Left hindlimb (tissue), 1 donor: ENCODE measurements at regions not wholly inside any gene's neighbourhood (a gene's known extent, or its start where the extent isn't known, plus 50 kb on each side); places are given as distances from the start of the nearest gene placed in this dataset.
"Not testable (repeated sequence)": the region's sequence is repeated elsewhere in the genome, so short reads cannot be mapped to it uniquely, and the experiment has no call there.

Experiments
- DNase-seq: peaks from one replicate; pipeline ENCODE4 v3.0.0-alpha.2; 2018

DNA sequence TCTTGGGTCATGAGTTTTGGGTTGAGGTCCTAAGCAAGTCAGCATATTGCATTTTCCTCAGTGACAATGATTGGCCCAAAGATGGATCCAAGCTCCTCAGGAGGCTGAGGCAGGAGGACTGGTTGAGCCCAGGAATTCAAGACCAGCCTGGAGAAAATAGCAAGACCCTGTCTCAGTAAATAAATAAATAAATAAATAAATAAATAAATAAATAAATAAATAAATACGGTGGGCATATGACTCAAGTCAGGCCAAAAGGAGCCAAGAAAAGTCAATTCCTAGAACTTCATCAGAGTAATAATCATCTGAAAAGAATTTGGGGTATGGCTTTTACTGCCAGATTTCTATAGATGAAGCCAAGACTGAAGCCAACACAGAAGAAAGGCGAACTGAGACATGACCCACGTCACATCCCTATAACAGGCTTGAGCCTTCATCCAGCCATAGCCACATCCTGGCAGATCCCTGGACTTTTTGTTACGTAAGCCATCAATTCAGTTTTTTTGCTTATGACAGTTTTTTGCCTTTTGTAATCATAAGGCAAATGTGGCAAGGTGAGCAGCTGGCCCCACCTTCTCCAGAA lies 88.5 kb upstream of the NFASC start:
- no peak for DNase-seq

DNA sequence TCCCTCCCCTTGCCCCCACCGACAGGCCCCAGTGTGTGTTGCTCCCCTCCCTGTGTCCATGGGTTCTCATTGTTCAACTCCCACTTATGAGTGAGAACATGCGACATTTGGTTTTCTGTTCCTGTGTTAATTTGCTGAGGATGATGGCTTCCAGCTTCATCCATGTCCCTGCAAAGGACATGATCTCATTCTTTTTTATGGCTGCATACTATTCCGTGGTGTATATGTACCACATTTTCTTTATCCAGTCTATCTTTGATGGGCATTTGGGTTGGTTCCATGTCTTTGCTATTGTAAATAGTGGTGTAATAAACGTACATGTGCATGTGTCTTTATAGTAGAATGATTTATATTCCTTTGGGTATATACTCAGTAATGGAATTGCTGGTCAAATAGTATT lies 85.6 kb upstream of the NFASC start:
- not testable (repeated sequence) for DNase-seq

DNA sequence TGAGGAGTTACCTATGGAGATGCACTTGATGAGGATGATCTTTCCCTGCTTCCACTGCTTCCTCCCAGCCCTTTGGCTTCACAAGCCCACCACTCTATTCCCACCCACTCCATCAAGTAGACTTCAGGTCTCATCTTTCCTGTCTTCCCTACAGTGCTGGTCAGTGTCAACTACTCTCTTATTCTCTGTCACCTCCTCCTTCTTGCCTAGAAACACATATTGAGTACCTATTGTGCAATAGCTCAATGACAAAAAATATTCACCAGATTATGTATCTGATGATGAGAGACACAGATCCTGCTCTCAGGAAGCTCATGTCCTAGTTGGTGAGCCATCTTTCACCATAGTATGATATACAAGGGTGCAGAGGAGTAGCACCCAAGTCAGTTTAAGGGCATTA lies 82.2 kb upstream of the NFASC start:
- DNase-seq: no peak

DNA sequence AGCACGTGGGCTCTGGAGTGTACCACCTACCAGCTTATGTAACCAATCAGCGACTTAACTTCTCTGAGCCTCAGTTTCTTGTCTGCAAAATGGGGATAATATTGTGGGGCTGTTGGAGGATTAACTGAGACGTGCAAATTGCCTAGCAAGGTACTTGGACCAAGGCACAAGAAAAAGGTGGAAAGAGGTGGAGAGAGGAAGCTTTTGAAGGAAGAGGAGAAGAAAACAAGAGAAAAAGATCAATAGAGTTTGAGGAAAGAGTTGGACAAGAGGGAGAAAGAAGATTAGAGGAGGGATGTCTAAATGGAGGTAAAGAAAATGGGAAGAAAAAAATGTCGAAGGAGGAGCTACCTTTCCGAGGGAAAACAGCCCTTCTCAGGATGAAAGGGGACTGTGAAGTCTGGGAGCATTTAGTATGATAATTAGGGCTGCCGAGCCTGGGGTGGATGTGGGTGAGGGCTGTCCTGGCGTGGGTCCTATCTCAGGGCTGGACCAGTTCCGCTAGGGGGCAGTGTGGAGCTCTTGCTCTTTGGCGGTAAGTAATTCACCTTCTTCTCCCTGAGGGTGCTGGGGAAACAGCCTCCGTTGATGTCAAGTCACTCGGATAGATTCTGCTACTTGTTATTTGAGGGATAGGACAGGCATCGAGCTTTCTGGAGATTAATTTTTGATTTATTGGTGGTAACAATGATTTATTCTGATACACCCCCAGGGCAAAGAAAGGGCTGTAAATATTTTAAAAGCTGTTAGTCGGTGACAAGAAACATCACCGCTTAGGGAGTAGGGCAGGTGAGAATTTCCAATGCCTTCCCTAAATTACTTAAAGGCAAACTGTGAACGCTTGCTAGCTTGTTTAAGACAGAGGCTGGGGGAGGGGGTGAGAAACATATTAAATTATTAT lies 79.0 kb upstream of the NFASC start:
- no peak for DNase-seq

DNA sequence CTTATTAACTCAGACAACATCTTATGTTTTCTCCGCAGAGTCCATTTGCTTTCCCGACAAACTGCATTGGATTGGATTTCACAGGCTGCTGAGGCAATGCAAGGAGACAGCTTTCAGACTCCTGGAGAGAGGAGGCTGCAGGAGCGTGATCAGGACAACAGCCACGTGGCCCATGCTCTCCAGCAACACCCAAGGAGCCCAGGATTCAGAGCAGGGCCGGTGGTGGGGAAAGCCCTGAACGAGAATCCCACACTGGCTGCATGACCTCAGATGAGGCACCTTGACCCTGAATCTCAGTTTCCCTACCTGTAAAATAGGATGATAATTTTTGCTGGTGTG lies 78.3 kb upstream of the NFASC start:
- no peak for DNase-seq

DNA sequence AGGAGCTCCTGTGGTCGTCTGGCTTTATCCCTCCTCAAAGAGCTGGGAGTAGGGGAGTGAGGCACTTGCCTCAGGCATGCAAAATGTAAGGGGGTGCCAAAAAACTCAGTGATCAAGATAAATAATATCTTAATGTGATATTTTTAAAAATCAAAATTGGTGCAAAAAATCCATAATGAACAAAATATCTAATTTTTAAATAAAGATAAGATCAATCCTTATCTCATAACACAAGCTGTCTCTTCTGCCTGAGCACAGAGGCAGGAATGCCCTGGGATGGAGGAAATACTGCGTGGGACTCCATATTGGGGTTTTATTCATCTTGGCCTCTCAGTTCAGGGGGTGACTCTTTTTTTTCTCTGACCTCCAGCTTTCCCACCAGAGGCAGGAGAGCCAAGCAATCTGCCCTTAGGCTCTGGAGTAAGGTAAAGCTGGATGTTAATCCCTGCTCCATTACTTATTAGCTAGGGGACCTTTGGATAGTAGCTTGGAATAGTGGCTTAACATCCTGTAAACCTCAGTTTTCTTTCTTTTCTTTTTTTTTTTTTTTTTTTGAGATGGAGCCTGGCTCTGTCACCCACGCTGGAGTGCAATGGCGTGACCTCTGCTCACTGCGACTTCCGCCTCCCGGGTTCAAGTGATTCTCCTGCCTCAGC lies 77.3 kb upstream of the NFASC start:
- no peak for DNase-seq

DNA sequence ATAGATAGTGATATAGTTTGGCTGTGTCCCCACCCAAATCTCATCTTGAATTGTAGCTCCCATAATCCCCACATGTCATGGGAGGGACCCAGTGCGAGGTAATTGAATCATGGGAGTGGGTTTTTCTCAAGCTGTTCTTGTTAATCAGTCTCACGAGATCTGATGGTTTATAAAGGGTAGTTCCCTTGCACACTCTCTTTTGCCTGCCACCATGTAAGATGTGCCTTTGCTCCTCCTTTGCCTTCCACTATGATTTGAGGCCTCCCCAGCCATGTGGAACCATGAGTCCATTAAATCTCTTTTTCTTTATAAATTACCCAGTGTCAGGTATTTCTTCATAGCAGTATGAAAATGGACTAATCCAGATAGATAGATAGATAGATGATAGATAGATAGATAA lies 73.8 kb upstream of the NFASC start:
- not testable (repeated sequence) for DNase-seq

DNA sequence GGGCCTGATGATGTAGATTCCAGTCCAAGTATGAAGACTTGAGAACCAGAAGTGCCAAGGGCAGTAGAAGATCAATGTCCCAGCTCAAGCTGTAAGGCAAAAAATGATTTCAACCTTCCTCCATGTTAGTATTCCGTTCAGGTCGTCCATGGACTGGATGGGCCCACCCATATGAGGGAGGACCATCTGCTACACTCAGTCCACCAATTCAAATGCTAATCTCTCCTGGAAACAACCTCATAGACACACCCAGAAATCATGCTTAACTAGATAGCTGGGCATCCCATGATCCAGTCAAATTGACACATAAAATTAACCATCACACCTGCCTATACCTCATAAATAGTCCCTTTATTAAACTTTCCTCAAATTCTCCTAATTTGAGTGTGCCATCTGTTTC lies 73.3 kb upstream of the NFASC start:
- no peak for DNase-seq

DNA sequence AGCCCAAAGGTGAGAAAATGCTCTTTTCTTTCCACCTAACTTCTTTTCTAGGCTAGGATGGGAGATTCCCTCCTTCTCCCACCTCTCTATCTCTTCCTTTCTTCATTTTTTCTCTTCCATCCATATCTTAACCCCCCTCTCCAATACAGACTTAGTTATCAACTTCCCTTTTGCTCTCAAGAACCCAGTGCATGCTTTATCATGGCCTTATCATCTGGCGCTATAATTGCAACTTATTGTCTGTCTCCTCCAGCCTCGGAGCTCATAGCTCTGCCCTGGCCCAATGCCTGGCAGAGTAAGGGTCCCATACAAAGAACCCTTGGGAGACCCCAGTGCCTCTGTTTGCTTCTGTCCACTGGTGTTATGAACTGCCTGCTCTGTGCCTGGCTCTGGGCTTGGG lies 71.0 kb upstream of the NFASC start:
- DNase-seq: no peak

DNA sequence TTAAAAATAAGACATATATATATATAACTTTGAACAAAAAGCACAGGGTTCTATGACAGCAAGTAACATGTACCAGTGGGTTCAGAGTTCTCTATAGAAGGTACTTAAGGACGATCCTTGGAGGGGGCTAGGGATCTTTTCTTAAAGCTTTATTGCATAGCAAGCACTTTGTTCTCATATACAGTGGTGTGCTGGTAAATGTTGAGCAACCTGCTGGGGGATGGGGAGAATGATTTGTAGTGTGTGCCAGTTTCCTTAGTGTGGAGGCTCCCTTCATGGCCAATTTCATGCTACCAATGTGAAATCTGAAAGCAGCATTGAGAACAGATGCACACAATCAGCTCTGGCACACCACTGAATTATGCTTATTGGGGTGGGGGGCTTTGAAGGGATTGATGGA lies 69.5 kb upstream of the NFASC start:
- DNase-seq: no peak

DNA sequence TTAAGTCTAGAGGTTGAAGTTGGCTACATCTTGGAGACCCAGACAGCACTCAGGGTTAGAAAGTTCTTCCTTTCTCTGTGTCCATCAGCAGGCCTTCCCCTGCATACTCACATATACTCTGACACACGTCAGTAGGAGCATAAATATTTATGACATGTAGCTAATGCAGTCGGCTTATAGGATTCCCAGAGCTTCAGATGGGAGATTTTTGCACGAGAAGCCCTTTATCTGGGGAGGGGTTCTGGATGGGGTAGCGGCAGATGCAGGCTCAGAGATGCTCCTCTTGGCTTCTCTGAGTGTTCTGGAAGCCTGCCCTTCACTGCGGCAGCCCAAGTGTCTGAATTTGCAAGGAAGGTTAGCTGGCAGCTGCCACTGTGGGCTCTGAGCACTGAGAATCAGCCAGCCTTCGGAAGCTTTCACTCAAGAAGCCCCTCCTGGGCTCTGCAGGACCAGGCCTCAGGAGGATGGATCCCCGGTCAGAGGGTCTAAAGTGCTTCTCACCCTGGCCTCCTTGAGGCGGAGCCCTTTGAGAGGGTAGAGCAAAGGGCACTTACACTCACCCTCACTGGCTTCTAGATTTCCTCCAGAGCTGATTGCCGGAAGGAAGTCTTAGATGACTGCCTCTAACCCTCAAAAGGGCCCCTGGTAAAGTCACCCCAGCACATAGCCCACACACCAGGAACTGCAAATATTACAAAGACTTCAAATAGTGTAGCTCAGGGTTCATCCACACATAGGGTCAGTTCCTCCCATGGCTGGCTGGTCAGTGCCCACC lies 68.1 kb upstream of the NFASC start:
- no peak for DNase-seq

DNA sequence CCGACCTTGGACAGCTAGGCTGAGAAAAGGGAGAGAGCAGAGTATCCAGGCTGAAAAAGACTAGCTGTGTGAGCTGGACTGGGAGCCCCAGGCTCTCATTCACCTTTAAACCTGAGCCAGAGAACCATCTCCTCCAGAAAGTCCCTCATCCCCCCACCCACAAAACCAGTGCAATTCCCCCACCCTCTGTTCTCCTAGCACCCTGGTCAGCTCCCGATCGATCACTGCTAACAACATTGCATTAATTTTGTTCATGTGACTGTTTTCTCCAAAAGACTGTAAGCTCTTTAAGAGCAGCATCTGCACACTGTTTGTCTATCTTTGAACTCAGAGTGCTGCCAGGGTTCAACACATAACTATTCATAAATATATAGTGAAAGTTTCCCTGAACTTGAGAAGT lies 67.1 kb upstream of the NFASC start:
- no peak for DNase-seq

DNA sequence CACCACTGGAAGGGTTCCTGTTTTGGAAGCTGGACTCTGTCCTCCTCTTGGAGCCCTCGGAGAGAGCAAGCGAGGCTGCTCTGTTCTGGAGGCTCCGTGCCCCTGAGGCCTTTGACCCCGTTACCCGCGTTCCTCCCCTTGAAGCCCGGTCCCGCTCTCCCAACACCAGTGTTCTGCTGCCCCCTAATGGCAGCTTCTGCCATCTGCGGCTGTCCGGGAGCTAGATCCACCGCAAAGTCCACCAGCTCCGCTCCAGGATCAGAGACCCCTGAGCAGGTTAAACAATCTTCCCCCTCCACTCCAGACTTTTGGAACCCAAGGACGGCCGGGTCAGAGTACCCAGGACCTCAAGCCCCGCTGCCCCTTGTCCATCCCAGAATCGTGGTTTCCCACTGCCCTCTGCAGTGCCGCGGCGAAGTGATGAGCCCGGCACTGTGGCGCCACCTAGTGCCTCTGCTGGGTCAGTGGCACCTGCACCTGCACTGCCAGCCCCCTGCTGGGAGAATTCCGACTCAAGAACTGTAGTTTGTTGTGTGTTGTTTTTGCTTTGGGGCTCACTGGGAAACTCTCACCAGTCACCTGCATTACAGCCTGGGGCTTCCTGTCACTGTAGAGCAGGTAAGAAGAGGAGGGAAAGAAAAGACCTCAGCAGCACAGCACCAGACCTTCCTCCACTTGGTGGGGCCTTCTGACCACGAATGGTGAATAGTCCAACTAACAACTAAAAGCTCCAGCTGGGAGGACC lies 63.5 kb upstream of the NFASC start:
- DNase-seq: peak; percentile 83

DNA sequence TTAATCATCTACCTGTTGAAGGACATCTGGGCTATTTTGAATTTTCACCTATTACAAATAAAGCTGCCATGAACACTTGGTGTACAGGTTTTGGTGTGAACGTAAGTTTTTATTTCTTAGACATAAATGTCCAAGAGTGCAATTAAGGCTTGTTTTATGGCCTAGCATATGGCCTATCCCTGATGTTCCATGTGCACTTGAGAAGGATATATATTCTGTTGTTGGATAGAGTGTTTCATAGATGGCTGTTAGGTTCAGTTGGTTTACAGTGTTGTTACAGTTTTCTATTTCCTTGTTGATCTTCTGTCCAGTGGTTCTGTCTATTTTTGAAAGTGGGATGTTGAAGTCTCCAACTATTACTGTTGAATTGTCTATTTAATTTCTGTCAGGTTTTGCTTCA lies 61.2 kb upstream of the NFASC start:
- no peak for DNase-seq

DNA sequence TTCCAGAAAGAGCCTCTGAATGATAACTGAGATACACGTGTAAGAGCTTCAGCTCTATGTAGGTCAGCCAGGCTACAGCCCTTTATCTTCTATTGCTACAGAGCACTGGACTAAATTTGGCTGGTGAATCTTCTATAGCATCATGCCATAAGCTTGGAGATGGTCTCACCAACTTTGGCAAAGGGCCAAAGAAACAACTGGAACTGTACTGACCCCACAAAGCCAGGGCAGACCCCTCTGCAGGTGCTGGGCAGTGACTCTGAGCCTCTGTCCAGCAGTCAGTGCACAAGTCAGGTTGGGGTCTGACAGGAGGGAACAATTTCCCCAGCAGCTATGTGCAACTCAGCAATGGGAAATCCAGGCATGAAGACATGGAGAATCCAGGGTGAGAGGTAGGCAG lies 57.8 kb upstream of the NFASC start:
- no peak for DNase-seq

DNA sequence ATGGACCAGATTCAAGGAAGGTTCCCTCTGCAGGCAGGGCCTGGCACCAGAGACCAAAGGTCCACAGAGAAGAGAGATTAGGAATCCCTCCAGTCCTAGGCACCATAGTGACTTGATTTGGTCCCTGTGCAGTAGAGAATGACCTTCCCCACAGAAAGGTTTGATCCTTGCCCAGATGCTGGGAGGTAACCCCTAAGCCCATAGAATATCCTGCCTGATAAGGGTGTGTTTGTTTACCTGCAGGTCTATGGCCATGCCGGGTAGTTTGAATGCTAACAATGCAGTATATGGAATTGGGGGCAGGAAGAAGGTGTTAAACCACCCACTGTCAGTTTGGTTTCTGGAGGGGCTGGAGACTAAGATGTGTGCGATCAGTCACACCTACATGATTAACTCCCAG lies 57.1 kb upstream of the NFASC start:
- no peak for DNase-seq

DNA sequence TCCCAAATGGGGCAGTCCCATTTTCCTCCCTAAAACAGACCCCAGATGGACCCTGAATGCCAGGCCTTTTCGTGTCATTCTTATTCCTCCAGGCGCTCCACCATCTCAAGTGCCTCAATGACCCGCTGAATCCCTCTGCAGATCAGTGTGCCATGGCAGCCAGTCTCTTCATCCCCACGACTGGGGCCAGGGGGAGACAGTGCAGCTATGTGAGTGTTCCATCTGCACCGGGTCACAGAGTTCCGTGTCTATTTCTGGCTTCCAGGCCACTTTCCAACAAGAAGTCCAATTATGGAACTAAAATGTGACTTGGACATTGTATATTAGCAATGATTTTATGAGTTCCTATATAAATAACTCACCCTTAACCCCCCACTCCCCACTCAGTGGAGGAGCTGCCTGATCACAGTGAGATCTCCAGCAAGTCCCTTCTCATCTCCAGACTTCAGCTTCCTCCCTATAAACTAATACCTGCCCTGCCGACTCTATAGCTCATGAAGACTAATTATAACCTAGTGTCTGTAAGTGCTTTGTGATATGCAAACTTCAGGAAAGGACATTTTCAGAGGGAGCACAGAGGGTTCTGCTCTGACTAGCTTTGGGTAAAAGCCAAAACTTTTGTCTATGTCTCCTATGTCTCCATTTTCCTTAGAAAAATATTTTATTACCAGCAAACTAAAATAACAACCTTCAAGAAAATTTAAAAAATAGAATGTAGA lies 56.3 kb upstream of the NFASC start:
- no peak for DNase-seq

DNA sequence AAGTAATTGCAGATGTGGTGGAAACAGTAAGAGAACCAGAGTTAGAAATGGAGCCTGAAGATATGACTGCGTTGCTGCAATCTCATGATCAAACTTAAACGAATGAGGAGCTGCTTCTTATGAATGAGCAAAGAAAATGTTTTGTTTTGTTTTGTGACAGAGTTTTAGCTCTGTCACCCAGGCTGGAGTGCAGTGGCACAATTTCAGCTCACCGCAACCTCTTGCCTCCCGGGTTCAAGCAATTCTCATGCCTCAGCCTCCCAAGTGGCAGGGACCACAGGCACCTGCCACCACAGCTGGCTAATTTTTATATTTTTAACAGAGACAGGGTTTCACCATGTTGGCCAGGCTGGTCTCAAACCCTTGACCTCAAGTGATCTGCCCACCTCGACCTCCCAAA lies 53.3 kb upstream of the NFASC start:
- DNase-seq: no peak

DNA sequence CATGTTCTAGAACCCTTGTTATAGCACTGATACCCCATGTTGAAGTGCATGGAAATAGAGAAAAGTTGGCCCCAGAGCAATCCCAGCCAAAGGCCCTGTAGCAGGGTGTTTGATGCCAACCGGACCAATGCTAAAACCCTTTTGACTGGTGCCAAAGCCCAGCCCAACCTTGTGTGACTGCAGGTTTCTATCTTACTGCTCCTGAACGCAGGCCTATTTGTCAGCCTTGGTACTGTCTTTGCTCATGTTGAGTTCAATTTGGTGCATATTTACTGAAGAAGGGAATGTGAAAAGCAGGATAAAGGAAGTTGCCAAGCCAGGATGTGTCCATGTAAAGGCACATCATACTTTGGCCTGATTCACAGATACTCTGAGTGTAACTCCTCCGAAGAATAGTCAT lies 51.7 kb upstream of the NFASC start:
- DNase-seq: no peak

DNA sequence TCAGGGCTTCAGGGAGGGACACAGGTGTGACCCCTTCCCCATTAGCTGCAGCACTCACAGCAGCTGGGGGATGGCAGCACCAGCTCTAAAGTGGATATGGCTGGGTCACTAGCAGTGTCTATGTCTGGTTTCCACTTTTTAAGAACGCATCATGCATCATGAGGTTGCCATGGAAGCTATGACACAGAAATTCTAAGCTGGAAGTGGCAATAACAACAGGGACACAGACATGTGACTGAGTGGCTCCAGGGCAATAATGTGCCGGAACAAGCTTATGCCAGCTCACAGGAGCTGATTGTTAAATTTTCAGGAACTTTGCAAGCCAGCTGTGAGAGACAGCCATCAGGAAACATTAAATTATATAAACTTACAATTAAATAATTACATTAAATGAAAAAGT lies 51.2 kb upstream of the NFASC start:
- DNase-seq: no peak
